GM12801 (cell line): ENCODE measurements at regions not wholly inside any gene's neighbourhood (a gene's known extent, or its start where the extent isn't known, plus 50 kb on each side); places are given as distances from the start of the nearest gene placed in this dataset.

ENCODE experiments used
- CTCF ChIP-seq: IDR thresholded peaks from one replicate; pipeline ENCODE4 v1.5.1; 2011; ENCODE audit warnings: control low read depth; ENCODE audit not compliant: insufficient read length; ENCODE audit errors: extremely low read depth

DNA sequence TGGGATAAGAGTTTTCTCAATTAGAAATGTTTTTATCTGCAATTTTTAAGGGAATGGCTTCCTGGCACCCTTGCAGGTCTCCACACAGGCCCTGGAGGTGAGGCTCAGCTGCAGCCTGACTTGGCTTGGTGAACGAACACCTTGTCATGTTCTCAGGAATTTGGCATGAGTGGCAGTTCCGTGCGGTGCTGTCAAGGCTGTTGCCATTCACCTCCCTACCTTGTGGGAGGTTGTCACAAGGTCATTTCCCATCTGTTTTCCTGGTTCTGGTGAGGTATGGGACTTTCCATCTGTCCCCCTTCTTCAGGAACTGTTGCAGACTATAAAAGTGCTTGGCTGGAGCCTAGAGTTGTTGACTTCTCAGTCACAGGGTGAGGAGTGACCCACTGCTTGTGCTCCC lies 82.9 kb downstream of the ELOVL4 start:
- TF ChIP-seq CTCF: no peak

GRCh38 chr6:79864001-79864400 lies 83.4 kb downstream of the ELOVL4 start:
- no peak for TF ChIP-seq CTCF

DNA sequence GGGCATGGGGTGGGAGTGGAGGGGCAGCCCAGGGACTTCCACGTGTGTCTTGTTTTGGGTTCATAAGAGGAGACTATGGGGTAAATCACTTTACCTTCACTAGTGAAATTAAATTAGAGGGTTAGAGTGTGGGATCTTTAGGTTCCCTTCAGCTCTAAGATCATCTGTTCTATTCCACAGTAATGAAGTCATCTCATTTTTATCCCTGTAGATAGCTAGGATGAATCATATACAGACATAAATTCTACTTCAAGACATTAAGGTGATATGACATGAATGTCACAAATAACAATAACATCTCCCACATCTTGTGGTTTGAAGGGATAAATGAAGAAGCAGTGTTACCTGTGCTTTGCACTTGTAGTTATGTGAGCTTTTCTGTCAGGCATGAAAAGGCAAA lies 83.8 kb downstream of the ELOVL4 start:
- TF ChIP-seq CTCF: no peak

- TF ChIP-seq CTCF: no peak
Observed at GRCh38 chr6:79862711-79863110, 84.6 kb downstream of the ELOVL4 start.

DNA sequence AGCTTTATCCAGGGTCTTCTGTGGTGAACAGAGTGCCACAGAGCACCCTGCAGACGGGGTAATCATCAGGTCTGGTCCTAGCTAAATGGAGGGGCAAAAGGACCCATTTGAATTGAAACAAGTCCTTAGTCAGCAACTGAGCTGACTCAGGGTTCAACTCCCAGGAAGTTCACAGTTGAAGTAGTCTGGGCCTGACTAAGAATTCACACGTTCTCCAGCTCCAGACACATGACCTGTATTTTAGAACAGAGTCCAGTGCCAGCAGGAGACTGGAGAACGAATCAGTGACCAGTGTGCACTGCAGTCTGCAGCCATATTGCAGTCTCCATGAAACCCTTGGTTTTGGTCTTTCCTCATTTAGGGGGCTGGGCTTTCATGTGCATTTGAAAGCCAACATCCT lies 85.2 kb downstream of the ELOVL4 start:
- TF ChIP-seq CTCF: no peak

DNA sequence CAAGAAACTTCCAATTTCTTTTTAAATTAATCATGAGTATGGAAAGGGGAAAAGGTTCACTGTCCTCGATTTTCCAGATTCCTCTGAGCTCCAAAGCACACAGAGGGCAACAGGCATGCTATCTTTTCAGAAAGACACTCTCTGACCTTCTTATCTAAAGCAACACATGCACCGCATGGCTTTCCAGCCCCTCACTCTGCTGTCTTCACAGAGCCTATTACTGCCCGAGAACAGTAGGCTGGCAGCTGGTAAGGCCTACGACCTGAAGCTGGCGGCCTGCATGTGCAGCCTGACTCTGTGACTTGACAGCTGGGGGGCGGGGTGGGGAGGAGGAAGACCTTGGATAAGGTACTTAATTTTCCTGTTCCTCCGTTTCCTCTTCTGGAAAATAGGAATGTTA lies 86.3 kb downstream of the ELOVL4 start:
- TF ChIP-seq CTCF: no peak

GRCh38 chr6:79847426-79847825 lies 99.9 kb downstream of the ELOVL4 start:
- TF ChIP-seq CTCF: no peak

GRCh38 chr6:79842376-79843040 lies 104.8 kb downstream of the ELOVL4 start:
- TF ChIP-seq CTCF: no peak
